ENCODE measurements at regions not wholly inside any gene's neighbourhood (a gene's known extent, or its start where the extent isn't known, plus 50 kb on each side); places are given as distances from the start of the nearest gene placed in this dataset.

- no peak for DNase-seq (ENCODE audit: low spot score)
Measured at GRCh38 chr1:201772178-201772577, 56.8 kb upstream of the IPO9 start.

GRCh38 chr1:201773764-201774163 is 55.2 kb upstream of the IPO9 start:
- DNase-seq (ENCODE audit: low spot score): peak; percentile 70

- DNase-seq (ENCODE audit: low spot score): no peak
Measured at GRCh38 chr1:201774224-201774982, 54.6 kb upstream of the IPO9 start.

GRCh38 chr1:201774983-201775344 is 54.0 kb upstream of the IPO9 start:
- no peak for DNase-seq (ENCODE audit: low spot score)

GRCh38 chr1:201775380-201775779 is 53.6 kb upstream of the IPO9 start:
- DNase-seq (ENCODE audit: low spot score): no peak

- no peak for DNase-seq (ENCODE audit: low spot score)
Measured at GRCh38 chr1:201778279-201779065, 50.5 kb upstream of the IPO9 start.

Measured in globus pallidus (tissue), 1 donor.